ENCODE measurements at regions not wholly inside any gene's neighbourhood (a gene's known extent, or its start where the extent isn't known, plus 50 kb on each side); places are given as distances from the start of the nearest gene placed in this dataset.

DNA sequence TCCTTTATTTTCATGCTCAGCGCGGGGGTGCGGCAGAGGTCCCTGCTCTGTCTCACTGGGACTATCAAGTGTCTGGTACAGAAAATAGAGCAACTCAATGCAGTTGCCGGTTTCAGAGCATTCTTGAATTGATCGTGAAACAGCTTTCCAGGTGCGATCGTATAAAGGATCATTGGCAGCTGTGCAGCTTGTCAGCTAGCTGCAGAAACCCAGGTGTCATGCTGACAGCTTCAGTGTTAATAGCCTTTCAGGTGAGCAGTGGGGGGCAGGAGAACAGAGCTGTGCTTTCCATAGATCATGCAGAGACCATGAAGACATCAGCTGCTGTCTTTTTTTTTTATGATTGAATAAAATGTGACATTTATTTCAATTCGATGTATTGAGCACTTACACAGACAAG lies 583.9 kb downstream of the NLGN4X start:
- no peak for TF ChIP-seq POU6F1 (CRISPR knock-in tag; IDR thresholded peaks at IDR 0.05; ENCODE audit: borderline replicate concordance, low read depth)
- TF ChIP-seq, protein P1, sequence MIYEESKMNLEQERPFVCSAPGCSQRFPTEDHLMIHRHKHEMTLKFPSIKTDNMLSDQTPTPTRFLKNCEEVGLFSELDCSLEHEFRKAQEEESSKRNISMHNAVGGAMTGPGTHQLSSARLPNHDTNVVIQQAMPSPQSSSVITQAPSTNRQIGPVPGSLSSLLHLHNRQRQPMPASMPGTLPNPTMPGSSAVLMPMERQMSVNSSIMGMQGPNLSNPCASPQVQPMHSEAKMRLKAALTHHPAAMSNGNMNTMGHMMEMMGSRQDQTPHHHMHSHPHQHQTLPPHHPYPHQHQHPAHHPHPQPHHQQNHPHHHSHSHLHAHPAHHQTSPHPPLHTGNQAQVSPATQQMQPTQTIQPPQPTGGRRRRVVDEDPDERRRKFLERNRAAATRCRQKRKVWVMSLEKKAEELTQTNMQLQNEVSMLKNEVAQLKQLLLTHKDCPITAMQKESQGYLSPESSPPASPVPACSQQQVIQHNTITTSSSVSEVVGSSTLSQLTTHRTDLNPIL (CRISPR knock-in tag; IDR thresholded peaks at IDR 0.05; ENCODE audit: low read depth) = no peak
- ATAC-seq = no peak

GRCh38 chrX:5640071-5640470 lies 588.6 kb downstream of the NLGN4X start:
- no peak for ATAC-seq
- TF ChIP-seq POU6F1 (CRISPR knock-in tag; IDR thresholded peaks at IDR 0.05; ENCODE audit: borderline replicate concordance, low read depth) (no peak), TOX (CRISPR knock-in tag; IDR thresholded peaks at IDR 0.05; ENCODE audit: borderline replicate concordance) (no peak), ARNTL (CRISPR knock-in tag; IDR thresholded peaks at IDR 0.05; ENCODE audit: borderline replicate concordance, low read depth) (no peak), PPARA (CRISPR knock-in tag; IDR thresholded peaks at IDR 0.05; ENCODE audit: borderline replicate concordance) (no peak), ZNF565 (CRISPR knock-in tag; conservative IDR thresholded peaks at IDR 0.05; ENCODE audit: low read depth) (no peak)

GRCh38 chrX:5638572-5638971 lies 590.1 kb downstream of the NLGN4X start:
- no peak for TF ChIP-seq TOX (CRISPR knock-in tag; IDR thresholded peaks at IDR 0.05; ENCODE audit: borderline replicate concordance)
- no peak for TF ChIP-seq SNAI2 (CRISPR knock-in tag; IDR thresholded peaks at IDR 0.05)
- no peak for TF ChIP-seq ZFP3 (CRISPR knock-in tag; IDR thresholded peaks at IDR 0.05)
- no peak for TF ChIP-seq POU6F1 (CRISPR knock-in tag; IDR thresholded peaks at IDR 0.05; ENCODE audit: borderline replicate concordance, low read depth)
- no peak for TF ChIP-seq ZC3H10 (CRISPR knock-in tag; IDR thresholded peaks at IDR 0.05)
- no peak for TF ChIP-seq ARNTL (CRISPR knock-in tag; IDR thresholded peaks at IDR 0.05; ENCODE audit: borderline replicate concordance, low read depth)
- TF ChIP-seq ZNF70 (CRISPR knock-in tag; IDR thresholded peaks at IDR 0.05) = no peak
- TF ChIP-seq BACH2 (CRISPR knock-in tag; IDR thresholded peaks at IDR 0.05; ENCODE audit: borderline replicate concordance) = no peak
- no peak for TF ChIP-seq PPARA (CRISPR knock-in tag; IDR thresholded peaks at IDR 0.05; ENCODE audit: borderline replicate concordance)
- no peak for TF ChIP-seq ISL1 (CRISPR knock-in tag; IDR thresholded peaks at IDR 0.05)
- TF ChIP-seq ESRRG (CRISPR knock-in tag; IDR thresholded peaks at IDR 0.05) = no peak
- ATAC-seq = no peak

- TF ChIP-seq ESRRG (CRISPR knock-in tag; IDR thresholded peaks at IDR 0.05) = no peak
- no peak for TF ChIP-seq CSDC2 (CRISPR knock-in tag; IDR thresholded peaks at IDR 0.05)
- no peak for TF ChIP-seq ZNF565 (CRISPR knock-in tag; conservative IDR thresholded peaks at IDR 0.05; ENCODE audit: low read depth)
- TF ChIP-seq BACH2 (CRISPR knock-in tag; IDR thresholded peaks at IDR 0.05; ENCODE audit: borderline replicate concordance) = no peak
- TF ChIP-seq ISL1 (CRISPR knock-in tag; IDR thresholded peaks at IDR 0.05) = no peak
- no peak for TF ChIP-seq ZFP3 (CRISPR knock-in tag; IDR thresholded peaks at IDR 0.05)
- no peak for TF ChIP-seq ZC3H10 (CRISPR knock-in tag; IDR thresholded peaks at IDR 0.05)
- no peak for TF ChIP-seq POU6F1 (CRISPR knock-in tag; IDR thresholded peaks at IDR 0.05; ENCODE audit: borderline replicate concordance, low read depth)
- TF ChIP-seq CSRNP3 (CRISPR knock-in tag; IDR thresholded peaks at IDR 0.05) = no peak
- no peak for ATAC-seq
Measured at GRCh38 chrX:5632887-5633286, 595.8 kb downstream of the NLGN4X start.
